ENCODE measurements at regions not wholly inside any gene's neighbourhood (a gene's known extent, or its start where the extent isn't known, plus 50 kb on each side); places are given as distances from the start of the nearest gene placed in this dataset.

GRCh38 chr2:172213116-172213860 is 110.6 kb upstream of the DLX2 start:
- no peak for TF ChIP-seq EZH2 (IDR thresholded peaks at IDR 0.05; ENCODE audit: borderline replicate concordance, low read depth, low read length, severe bottlenecking)
- no peak for TF ChIP-seq CTCF (IDR thresholded peaks at IDR 0.05; ENCODE audit: borderline replicate concordance, extremely low read depth, low read length, poor library complexity, severe bottlenecking)
